Kidney (tissue), 13 donors: ENCODE measurements at regions not wholly inside any gene's neighbourhood (a gene's known extent, or its start where the extent isn't known, plus 50 kb on each side); places are given as distances from the start of the nearest gene placed in this dataset.
A peak's percentile ranks its signal among the peaks of the same experiment; 100 is the strongest.

ENCODE experiments used
- DNase-seq, 5 donors: peaks; one replicate each; pipeline ENCODE4 v3.0.0-alpha.2; 2013 to 2020
- FAIRE-seq: peaks from 2 replicates; lab custom pipeline; 2012; peaks lifted over from hg19 to GRCh38; lab: Jason Lieb, UNC
- H3K27ac ChIP-seq, 2 donors: one replicate each; pipeline ENCODE4 v1.7.0; 2013; ENCODE audit warnings: low read depth in 2 of 2, low read length in 2 of 2, inconsistent platforms in 1 of 2
- H3K27me3 ChIP-seq: one replicate; pipeline ENCODE4 v1.7.1; 2013; ENCODE audit warnings: low read length, inconsistent platforms; ENCODE audit not compliant: control insufficient read depth, insufficient read depth
- H3K36me3 ChIP-seq, 3 donors: one replicate each; pipeline versions ENCODE4 v1.7.0 to v1.7.1; 2013; ENCODE audit warnings: low read length in 3 of 3, control low read depth in 1 of 3, inconsistent platforms in 1 of 3; ENCODE audit not compliant: insufficient read depth in 3 of 3, control insufficient read depth in 2 of 3
- H3K4me1 ChIP-seq, 3 donors: one replicate each; pipeline versions ENCODE4 v1.7.0 to v1.7.1; 2013; ENCODE audit warnings: low read length in 3 of 3, inconsistent platforms in 1 of 3, low read depth in 1 of 3; ENCODE audit not compliant: control insufficient read depth in 2 of 3, insufficient read depth in 2 of 3
- H3K4me3 ChIP-seq, 3 donors: one replicate each; pipeline versions ENCODE4 v1.7.0 to v1.8.1; 2013; ENCODE audit warnings: low read length in 3 of 3, control low read depth in 1 of 3, inconsistent platforms in 1 of 3
- H3K9ac ChIP-seq, 3 donors: one replicate each; pipeline versions ENCODE4 v1.7.0 to v1.7.1; 2013; ENCODE audit warnings: low read length in 3 of 3, control low read depth in 1 of 3, inconsistent platforms in 1 of 3
- H3K9me3 ChIP-seq, 3 donors: one replicate each; pipeline versions ENCODE4 v1.7.0 to v1.7.1; 2013; ENCODE audit warnings: low read length in 3 of 3, control low read depth in 1 of 3, inconsistent platforms in 1 of 3; ENCODE audit not compliant: control insufficient read depth in 2 of 3, insufficient read depth in 1 of 3
- CTCF ChIP-seq: IDR thresholded peaks from 3 replicates; pipeline ENCODE4 v1.5.1; 2012; ENCODE audit warnings: mild to moderate bottlenecking, moderate library complexity, borderline replicate concordance; ENCODE audit not compliant: insufficient read depth; ENCODE audit errors: extremely low read depth
- intact Hi-C: fragments of 100-400 bp; cut with DNase I; formaldehyde crosslinking; loops from one replicate; pipeline ENCODE4 v1.11.1; 2022
- donor health status: control.
- donor health status: control.
- donor health status: control.
- donor health status: control.
- donor health status: control.
- donor health status: DM: yes; HTN: yes; CAD: no.
- donor health status: Normal renal cell carcinoma (clear cell type).

DNA sequence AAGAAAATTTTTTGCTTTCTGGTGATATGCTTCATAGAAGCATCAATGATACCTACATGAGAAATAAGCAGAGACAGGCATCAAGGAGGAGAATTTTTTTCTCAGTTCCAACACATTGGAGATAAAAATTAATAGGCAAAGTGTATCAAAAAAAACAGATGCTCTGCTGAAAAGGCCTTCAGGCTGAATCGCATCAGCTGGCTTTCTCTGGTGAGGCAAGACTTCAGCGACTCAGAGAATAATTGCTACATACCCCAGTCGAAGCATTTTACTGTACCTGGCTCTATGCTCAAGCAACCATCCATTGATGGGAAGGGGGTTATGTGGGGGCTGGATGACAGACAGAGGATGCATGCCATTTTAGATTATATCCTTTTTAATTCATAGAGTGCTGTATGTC, 415.1 kb downstream of the TFAP2A start:
- no peaks in the 10 kb centered on the region for H3K4me1 ChIP-seq
- H3K27ac ChIP-seq: no peak overlapping the region
- no peaks in the 10 kb centered on the region for H3K27me3 ChIP-seq
- no peak for TF ChIP-seq CTCF
- H3K36me3 ChIP-seq: no peaks in the 10 kb centered on the region
- no peaks in the 10 kb centered on the region for H3K9me3 ChIP-seq
- H3K9ac ChIP-seq: no peak overlapping the region
- FAIRE-seq (no peak), DNase-seq (no peak)
- intact Hi-C loops: no loop called here
- H3K4me3 ChIP-seq: no peak overlapping the region

DNA sequence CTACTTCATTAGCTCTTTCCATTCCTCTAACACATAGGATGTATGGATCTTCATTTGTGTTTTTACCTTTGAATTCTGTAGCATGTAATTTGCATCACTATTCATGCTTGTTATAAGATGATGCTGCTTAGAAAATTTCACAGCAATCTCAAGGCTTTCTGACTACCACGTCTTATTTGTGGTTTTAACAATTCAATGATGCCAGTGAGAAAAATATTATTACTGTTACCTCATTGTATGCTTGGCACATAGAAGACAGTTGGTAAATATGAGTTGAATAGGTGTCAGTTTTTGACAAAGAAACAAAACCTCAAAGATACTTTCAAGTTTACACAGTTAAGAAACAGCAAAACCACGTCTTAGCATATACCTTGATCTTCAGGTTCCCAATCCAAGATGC, 428.6 kb downstream of the TFAP2A start:
- Histone ChIP-seq H3K4me3 (no peak overlapping the region), H3K27me3 (no peaks in the 10 kb centered on the region), H3K27ac (no peak overlapping the region), H3K4me1 (no peaks in the 10 kb centered on the region), H3K36me3 (no peaks in the 10 kb centered on the region), H3K9ac (no peak overlapping the region), H3K9me3 (no peaks in the 10 kb centered on the region)
- no peak for TF ChIP-seq CTCF
- intact Hi-C loops: no loop called here
- DNase-seq (no peak), FAIRE-seq (no peak)

DNA sequence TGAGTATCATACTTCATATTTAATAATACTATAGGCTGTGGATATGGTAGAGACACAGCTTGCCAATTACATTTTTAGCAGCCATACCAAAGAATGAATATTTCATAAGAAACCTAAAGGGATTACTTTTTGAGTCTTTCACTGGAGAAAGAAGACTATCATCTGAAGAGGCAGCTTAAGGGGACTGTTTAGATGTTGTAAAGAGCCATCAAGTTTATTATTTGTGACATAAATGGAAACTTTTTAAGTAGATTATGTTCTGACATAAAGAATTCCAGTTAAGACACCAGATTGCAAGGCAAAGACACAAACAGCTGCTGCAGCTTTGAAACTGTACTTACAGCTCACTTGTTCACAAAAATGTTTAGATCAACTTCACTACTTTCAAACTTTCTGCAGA, 429.4 kb downstream of the TFAP2A start:
- Histone ChIP-seq H3K9me3 (no peaks in the 10 kb centered on the region), H3K4me3 (no peak overlapping the region), H3K36me3 (no peaks in the 10 kb centered on the region), H3K9ac (no peak overlapping the region), H3K4me1 (no peaks in the 10 kb centered on the region), H3K27me3 (no peaks in the 10 kb centered on the region), H3K27ac (no peak overlapping the region)
- peak in 1 of 5 donors; percentile 4 for DNase-seq
- FAIRE-seq: no peak
- intact Hi-C loops: no loop called here
- TF ChIP-seq CTCF: no peak

- Histone ChIP-seq H3K27me3 (no peaks in the 10 kb centered on the region), H3K9me3 (no peaks in the 10 kb centered on the region), H3K4me1 (no peaks in the 10 kb centered on the region), H3K9ac (no peak overlapping the region), H3K27ac (no peak overlapping the region), H3K4me3 (no peak overlapping the region), H3K36me3 (no peaks in the 10 kb centered on the region)
- DNase-seq (no peak), FAIRE-seq (no peak)
- intact Hi-C loops: no loop called here
- no peak for TF ChIP-seq CTCF
Observed at GRCh38 chr6:9984607-9985006, 430.3 kb downstream of the TFAP2A start.
